OCI-LY1 (cell line): ENCODE measurements at regions not wholly inside any gene's neighbourhood (a gene's known extent, or its start where the extent isn't known, plus 50 kb on each side); places are given as distances from the start of the nearest gene placed in this dataset.

Experiments used
- EZH2 ChIP-seq: fragments of 200-600 bp; sonication (generic), shearing (Covaris generic); IDR thresholded peaks from 2 replicates; pipeline ENCODE4 v1.8.0; 2017; ENCODE audit warnings: borderline replicate concordance, mixed run types, mild to moderate bottlenecking, antibody characterized with exemption, low read length, moderate library complexity, mixed read lengths
- TF ChIP-seq, protein P1 (sequence below): fragments of 200-600 bp; sonication (generic), shearing (Covaris generic); IDR thresholded peaks from 2 replicates; pipeline ENCODE4 v1.5.1; 2017; ENCODE audit warnings: mild to moderate bottlenecking, antibody characterized with exemption, low read length, moderate library complexity, mixed read lengths

DNA sequence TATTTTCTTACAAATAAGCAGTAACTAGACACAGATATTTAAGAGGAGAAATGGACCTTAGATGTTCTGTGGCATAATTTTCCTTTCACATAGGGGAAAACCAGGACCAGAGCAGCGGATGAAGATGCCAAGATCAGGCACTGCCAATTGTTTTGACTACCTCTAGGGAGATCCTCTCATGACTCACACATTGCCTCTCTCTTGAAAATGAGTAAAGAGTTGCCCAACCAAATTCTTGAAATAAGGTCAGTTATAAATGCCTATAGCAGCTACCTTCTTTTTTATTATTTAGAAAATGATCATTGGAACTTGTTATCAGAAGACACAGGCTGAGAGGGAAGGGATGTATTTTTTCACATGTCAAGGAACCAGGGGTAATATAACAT lies 263.4 kb upstream of the PLEKHG7 start:
- TF ChIP-seq, protein P1, sequence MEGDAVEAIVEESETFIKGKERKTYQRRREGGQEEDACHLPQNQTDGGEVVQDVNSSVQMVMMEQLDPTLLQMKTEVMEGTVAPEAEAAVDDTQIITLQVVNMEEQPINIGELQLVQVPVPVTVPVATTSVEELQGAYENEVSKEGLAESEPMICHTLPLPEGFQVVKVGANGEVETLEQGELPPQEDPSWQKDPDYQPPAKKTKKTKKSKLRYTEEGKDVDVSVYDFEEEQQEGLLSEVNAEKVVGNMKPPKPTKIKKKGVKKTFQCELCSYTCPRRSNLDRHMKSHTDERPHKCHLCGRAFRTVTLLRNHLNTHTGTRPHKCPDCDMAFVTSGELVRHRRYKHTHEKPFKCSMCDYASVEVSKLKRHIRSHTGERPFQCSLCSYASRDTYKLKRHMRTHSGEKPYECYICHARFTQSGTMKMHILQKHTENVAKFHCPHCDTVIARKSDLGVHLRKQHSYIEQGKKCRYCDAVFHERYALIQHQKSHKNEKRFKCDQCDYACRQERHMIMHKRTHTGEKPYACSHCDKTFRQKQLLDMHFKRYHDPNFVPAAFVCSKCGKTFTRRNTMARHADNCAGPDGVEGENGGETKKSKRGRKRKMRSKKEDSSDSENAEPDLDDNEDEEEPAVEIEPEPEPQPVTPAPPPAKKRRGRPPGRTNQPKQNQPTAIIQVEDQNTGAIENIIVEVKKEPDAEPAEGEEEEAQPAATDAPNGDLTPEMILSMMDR = no peak
- TF ChIP-seq EZH2 = no peak
